ENCODE measurements at regions not wholly inside any gene's neighbourhood (a gene's known extent, or its start where the extent isn't known, plus 50 kb on each side); places are given as distances from the start of the nearest gene placed in this dataset.

DNA sequence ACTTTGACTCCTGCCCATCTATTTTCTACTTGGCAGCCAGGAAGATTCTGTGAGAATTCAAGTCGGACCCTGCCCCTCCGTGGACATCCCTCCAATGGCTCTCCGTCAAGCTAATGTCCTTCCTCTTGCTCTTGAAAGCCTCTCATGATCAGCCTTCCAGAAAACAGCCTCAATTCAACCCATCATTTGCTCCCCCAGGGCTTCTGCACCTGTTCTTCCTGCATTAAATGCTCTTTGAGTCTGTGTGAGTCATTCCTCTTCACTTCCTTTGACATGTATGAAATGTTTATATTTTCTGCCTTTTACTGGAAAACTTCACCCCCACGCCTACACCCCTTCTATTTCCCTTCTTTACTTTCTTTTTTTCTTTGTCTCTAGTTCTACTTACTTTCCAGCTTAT is 734.1 kb upstream of the ZP4 start:
- no peak for DNase-seq

DNA sequence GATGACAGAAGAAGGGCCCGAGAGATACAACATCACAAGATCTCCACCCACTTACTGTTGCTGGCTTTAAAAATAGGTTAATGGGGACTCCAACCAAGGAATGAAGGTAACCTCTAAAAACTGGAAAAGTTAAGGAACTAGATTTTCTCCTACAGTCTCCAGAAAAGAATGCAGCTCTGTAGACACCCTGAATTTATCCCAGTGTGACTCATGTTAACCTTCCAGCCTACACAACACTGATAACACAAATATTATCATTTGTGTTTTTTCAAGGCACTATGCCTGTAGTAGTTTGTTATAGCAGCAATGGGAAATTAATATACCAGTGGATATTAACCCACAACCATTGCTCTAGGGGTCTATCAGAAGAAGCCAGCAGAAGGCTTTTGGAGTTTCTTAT is 730.7 kb upstream of the ZP4 start:
- no peak for DNase-seq

DNA sequence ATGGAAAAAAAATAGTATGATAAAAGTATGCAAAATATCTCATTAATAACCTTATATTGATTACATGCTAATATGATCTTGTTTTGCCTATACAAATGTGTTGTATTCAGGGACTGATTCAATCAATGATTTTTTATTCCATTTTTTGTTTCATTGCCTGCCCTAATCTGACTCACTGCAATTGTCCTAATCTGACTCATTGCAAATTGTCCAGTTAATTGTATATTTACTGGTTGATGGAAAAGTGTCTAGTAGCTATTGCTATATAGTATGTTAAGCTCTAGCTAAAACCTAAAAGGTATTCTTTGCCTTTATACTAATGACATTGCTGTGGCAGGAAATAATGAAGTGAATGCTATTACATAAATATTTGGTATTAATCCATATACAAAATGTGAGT is 728.9 kb upstream of the ZP4 start:
- DNase-seq, result no peak

DNA sequence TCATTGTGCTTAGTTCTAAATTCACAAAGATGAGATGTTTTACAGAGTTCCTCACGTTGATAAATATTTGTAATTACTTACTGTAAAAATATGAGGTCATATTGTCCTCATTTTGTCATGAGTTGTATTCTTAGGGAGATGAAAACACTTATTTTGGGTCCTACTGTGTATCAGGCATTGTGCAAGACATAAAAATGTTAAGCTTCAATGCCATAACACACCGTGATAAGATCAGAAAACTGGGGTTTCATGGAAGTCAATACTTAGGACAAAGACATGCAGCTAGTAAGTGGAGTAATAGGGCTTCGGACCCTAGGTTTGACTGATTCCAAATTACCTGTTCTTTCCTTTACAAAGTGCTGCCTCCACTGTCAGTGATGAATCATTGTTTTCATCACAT is 720.7 kb upstream of the ZP4 start:
- DNase-seq, result no peak

DNA sequence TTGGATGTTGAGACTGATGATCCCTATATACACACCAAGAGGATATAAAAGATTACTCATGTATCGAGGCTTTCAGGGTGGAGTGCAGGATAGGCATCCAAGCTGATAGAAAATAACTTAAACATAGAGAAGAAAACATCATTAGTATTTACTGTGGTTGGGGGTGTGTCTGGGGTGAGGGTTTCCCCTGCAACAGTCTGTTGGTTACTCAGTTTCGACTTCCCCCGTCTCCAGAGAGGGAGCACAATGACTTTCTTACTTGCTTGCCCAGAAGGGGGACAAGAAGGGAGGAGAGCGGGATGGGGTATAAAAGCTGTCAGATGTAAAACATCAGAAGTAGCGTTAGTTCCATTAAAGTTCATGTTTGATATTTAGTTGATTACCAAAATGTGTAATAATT is 717.4 kb upstream of the ZP4 start:
- DNase-seq, result no peak

DNA sequence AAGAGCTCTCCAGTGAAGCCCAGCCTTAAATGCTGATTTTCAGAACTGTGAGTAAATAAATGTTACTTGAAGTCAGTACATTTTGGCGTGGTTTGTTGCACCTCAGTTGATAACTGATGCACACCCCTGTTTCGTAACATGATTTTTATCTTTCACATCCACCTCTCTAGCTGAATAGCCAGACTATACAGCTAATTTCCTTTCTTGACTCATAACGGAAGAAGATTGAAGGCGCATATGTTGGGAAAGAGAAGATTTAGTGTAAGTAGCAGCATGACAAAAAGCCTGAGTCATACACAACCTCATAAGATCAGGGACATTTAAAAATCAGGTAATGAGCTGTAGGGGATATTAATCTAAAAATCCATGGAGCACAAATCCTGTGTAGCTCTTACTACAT is 716.2 kb upstream of the ZP4 start:
- DNase-seq, result peak; percentile 82

DNA sequence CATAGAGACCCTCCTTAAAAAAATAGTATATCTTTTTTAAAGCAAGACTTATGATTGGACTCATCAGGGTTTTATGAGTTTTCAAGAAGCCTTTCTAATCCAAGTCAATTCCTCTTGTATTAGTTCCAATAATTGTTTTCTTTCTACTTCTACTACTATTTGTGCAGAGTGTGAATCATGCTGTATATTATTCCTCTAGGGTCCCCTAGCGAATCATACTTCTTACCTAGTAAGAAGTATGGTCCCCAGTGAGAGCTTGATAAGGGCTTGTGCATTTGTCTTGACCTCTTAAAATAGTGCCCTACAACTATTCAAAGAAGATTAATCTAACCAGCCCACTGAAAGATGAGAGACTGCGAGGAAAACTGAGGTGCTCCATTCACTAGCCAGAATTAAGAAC is 715.7 kb upstream of the ZP4 start:
- DNase-seq, result no peak

DNA sequence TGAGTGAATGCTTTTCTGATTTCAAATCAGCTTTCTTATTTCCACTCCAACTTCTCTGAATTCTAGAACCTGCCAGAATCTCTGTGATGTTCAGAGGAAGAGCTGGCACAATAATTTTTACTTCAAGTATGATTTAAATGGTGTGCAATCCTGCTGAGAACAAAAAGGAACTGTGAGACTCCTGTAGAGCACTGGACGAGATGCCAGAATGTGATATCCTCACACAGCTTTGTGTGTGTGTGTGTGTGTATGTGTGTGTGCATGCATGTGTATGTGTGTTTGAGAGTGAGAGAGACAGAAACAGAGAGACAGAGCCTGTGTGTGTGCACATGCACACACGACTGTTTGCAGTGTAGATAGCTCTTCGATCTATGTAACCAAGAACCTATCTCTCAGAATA is 713.6 kb upstream of the ZP4 start:
- DNase-seq, result no peak

DNA sequence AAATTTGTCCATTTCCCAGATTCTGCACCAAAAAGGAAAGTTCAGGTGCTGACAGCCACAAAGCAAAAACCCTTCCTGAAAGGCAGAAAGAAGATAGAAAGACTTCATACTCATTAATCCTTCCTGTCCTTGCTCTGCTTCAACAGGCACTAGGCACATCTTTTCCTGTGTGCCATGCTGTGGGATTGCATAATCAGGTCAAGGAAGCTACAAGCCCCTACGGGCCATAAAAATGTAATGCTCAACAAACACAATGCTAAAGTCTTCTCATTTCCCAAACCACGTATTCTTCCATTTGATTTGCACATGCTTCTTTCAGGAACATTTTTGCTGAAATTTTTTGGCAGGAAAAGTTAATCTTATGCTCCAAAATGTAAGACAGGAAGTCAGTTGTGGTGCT is 710.9 kb upstream of the ZP4 start:
- DNase-seq, result peak; percentile 21

DNA sequence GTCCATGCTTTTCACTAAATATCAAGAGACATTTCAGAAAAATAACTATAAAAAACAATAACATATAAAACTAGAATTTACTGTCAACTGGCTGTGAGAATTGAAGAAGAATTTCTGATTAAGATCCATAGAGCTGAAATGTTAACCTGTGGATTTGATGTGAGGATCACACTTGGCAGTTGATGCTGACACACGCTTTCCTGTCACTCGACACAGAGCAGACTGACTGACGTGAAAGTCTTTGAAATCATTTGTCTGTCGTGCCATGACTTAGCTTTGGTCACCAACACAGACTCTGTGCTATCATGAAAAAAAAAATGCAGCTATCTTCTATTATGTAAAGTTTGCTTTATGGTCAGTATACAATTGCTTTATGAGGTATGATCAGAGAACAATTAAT is 706.0 kb upstream of the ZP4 start:
- no peak for DNase-seq

DNA sequence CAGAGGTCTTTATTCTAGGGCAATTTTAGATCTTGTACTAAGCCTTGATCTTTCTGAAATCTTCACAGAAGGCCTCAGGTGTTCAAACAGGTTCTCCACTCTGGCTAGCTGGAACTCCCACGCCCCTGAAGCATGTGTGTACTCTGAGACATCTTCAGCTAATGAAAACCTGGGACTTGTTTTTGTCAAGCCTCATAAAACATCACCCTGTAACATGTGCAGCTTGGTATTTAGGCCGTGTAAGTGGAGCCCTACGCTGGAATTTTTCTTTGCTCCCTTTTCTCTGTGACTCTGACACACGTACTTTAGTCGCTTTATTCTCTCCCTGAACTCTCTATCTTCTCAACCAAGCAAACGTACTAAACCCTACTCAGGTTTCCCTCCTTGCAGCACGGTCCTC is 701.9 kb upstream of the ZP4 start:
- no peak for DNase-seq

DNA sequence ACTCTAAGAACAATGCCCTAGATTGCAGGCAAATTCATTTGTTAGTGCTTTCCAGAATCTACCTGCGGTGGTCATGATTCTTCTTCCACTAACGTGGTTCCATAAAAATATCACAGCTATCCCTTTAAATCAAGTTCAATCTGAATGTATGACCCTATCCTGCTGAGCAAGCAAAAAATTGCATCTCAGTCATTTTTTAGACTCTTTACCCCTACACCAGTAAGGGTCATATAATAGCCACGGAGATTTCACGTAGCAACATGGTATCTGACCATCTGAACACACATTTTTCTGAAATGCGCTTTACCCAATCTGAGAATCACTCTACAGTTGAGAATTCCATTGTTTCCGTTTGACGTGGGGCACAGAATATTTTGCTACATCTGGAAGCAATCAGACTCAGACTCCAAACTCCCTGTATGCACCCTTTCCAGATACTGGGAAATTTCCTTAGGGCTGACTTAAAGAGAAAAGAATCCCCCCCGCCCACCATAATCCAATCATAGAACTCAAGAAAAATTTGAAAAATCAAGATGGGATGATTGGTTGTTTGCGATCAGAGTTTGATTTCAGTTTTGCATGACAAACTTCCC is 699.2 kb upstream of the ZP4 start:
- no peak for DNase-seq

DNA sequence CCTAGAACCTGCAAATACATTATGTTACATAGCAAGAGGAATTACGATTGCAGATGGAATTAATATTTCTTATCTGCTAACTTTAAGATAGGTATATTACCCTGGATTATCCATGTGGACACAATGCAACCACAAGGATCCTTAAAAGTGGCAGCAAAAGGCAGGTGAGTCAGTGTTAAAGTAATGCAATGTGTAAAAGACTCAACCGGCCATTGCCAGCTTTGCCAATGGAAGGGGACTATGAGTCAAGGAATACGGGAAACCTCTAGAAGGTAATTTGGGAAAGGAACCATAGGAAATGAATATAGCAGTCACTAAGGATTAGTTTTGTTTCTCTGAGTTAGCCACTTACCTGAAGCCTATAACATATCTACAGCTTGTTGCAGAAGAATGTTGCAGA is 692.1 kb upstream of the ZP4 start:
- DNase-seq, result no peak

DNA sequence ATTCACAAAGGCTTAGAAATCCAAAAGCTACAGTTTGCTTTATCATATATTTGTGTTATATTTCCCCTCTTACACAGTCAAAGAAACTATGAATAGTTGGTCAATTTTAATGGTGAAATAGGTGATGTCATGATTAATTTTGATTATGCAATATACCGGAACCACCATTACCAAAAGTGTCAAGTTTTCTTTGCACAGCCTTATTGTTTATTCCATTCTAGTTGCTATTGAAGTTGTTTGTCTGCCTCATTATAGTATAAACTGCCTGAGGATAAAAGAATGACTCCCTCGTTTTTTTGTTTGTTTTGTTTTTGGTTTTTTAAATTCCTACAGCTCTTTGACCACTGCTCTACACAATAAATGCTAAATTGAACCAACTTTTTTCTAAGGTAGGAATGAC is 690.6 kb upstream of the ZP4 start:
- no peak for DNase-seq

DNA sequence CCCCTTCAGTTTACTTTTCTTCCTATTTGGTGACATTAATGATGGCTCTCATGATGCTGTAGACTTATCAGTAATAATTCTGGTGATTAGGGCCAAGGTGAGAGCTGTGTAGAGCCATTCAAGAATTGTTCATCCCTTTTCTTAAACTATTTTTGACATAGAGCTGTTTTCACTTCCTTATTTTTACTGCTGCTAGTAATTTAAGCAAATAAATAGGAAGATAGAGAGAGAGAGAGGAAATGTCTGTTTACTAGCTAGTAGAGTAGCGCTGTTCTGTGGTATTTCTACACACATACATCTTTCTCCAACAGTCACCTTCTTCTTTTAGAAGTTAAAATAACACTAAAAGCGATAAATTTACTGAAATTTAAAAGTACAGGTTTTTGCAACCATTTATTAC is 678.0 kb upstream of the ZP4 start:
- no peak for DNase-seq

DNA sequence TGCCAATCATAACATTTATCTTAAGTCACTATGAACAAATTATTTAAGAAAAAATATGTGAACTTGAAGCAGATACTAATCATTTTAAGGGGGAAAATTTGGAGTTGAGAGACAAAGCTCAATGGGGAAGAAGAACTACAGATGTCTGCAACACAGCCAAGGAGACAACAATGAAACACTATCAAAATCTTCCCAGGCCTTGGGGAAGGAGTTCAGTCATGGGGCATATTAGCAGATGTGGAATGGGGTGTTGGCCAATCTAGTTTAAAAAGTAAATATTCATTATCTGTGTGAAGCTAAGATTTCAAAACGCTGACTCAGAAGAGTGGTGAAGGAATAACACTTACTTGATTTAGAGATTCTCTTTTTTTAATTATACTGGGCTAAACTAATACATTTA is 671.6 kb upstream of the ZP4 start:
- DNase-seq, result no peak

DNA sequence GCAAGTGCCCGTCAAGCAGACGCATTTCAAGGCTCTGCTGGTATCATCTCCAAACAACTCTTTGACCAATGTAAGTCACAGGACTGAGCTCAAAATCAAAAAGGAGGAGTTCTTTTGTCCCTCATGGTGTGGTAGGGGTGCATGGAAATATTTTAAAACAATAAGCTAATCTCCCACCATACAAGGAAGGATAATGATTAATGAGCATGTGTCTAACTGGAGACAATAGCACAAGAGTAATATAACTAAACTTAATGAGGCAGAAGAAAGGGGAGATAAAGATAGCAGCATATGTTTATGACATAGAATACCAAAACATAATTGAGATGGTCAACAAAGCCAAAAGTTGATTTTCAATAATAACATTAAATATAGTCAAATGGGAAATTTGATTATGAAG is 668.0 kb upstream of the ZP4 start:
- DNase-seq, result no peak

DNA sequence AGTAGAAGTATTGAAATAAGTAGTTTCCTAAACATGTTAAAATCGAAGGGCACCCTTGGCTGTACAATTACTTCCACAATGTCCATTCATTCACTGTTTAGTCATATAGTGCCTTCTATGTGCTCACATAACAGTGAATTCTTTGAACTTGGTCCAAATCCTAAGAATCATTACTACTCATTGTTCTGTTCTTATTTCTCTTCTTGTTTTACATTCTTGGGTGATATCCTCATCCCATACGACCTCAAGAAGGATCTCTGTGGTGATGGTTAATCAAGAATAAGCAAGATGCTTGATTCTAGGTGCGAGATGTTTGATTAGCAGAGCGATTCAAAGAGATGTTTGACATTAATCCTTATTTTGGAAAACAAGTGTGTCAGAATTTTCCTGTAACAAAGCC is 667.4 kb upstream of the ZP4 start:
- no peak for DNase-seq

DNA sequence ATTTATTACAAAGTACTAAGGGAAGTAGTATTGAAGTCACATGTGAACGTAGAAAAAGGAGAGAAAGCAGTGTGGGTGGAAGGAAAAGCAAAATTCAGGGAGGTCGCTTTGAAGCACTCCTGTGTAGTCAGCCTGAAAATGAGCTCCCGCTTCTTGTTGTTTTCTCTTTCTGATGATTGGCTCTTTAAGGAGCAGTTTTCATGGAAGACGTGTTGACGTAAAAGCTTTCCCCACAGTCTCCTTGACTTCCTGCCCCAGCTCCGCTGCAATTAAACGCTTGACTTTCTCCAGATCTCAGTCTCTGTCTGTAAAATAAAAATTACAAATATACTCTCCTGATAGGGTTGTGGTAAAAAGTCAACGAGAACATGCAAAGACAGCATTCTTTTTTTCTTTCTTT is 661.5 kb upstream of the ZP4 start:
- DNase-seq, result no peak

DNA sequence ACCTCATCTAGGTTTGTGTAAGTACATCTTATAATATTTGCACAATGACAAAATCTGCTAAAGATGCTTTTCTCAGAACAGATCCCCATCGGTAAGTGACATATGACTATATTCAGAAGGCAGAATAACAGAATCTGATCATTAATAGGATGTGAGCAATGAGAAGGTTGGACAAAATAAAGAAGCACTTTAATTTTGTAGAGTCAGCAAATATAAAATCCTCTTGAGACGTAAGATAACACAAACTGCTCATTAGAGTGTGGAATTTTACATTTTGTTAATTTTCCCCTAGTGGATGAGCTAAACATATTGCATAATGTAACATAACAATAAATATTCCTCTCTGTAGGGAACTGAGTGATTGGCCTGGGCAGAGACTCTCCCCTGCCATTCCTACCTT is 658.4 kb upstream of the ZP4 start:
- DNase-seq, result no peak

DNA sequence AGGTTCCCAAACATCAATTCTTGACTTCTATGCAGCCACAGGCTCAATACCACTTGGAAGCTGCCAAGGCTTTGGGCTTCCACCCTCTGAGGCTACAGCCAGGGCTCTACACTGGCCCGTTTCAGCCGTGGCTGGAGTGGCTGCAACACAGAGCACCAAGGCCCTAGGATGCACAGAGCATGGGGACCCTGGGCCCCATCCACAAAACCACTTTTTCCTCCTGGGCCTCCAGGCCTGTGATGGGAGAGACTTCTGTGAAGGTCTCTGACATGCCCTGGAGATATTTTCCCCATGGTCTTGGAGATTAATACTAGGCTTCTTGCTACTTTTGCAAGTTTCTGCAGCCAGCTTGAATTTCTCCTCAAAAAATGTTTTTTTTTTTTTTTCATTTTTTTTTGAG is 655.4 kb upstream of the ZP4 start:
- DNase-seq, result no peak

DNA sequence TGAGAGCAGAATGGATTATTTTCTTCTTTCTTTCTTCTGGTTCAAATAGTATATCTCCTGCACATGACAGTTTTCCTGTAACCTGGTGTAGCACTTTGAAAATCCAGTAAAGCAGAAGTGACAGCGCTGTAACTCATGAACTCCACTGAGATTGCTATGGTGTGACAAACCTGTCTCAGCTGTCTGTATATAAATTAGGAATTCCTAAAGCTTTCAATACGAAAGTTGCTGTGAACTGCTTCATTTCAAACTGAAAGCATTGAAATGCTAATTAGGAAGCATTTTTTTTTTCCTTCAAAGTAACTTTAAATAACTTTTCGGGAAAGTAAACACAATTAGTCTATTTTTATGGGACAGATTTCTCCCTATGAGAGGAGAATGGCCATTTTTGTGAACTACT is 646.9 kb upstream of the ZP4 start:
- DNase-seq, result no peak

DNA sequence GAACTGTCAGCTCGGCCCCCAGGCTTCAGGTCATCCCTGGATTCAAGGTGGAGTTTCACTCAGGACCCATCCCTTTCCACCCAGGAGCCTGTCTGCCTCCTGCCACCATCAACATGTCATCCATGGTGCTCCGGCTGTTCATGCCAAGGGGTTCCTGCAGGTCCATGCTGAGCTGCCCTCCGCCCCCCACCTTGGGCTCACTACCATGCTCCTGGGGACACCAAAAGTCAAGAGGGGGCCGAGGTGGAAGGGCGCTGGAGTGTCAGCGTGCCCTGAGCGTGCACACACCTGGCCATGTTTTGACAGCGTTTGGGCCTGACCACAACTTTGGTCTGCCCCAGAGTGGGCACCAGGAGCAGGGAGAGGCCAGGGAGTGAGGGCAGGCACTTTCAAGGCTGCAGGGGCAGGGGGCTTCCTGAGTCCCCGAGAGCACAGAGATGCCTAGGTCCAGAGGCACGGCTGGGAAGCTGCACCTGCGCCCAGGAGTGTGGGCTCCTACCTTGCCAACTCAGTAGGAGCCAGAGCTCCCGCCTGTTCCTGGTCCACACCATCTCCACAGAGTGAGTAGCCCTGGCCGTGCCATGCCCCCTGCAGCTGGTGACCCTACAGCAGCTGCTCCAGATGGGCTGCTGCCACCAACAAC is 639.6 kb upstream of the ZP4 start:
- no peak for DNase-seq

DNA sequence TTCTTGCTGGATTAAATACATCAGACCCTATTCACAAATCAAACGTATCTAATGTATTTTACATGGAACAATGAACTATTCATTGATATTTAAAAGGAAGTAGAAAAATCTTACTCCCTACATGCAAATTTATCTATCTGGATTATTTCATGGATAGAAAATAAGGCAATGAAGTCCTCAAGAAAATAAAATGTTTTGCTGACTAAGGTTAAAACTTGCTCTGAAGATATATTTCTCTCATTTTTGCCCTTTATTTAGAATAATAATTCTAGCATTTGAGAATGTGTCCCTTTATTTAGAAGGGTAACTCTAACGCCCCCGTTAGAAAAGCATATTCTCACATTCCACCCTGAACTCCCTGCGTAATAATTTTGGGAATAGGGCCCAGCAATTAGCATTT is 627.0 kb upstream of the ZP4 start:
- no peak for DNase-seq

DNA sequence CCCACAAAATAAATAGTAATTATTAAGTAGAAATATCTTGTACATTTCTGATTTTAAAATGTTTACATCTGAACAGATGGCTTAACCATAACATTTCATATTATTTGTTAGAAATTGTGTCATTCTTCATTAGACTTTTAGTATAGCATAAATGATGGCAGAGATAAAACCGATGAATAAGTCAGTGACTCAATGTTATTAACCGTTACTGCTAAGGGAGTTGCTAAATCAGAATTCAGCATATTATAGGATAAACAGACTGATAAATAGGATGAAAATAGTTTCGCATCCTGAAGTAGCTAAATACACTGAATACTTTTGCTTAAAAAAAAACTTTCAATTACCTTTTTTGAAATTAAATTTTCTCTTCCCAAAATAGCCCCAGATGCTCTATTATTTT is 610.6 kb upstream of the ZP4 start:
- DNase-seq, result no peak

DNA sequence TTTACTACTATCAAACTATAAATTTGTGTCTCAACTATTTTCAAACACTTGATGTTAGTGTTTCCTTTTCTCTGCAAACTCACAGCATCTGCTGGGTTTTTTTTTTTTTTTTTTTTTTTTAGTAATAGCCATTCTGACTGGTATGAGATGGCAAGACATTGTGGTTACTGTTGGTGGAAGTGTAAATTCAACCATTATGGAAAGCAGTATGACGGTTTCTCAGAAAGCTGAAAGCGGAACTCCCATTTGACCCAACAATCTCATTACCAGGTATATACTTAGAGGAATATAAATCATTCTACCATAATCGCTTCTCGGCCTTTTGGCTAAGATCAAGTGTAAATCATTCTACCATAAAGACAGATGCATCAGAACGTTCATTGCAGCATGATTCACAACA is 608.3 kb upstream of the ZP4 start:
- DNase-seq, result no peak

Data from GF-D8 (cell line).